Karpas-422 (cell line): ENCODE measurements at regions not wholly inside any gene's neighbourhood (a gene's known extent, or its start where the extent isn't known, plus 50 kb on each side); places are given as distances from the start of the nearest gene placed in this dataset.

Experiments
- DNase-seq: peaks from one replicate; pipeline ENCODE4 v3.0.0-alpha.2; 2015
- H2AFZ ChIP-seq: fragments of 200-600 bp; sonication (generic); 2 replicates; pipeline ENCODE4 v1.6.1; 2014; ENCODE audit warnings: antibody characterized with exemption, low read length, mixed read lengths
- H3K27ac ChIP-seq: fragments of 200-600 bp; sonication (generic); 2 replicates; pipeline ENCODE4 v1.5.1; 2014; ENCODE audit warnings: mild to moderate bottlenecking, low read length, moderate library complexity
- H3K27me3 ChIP-seq: fragments of 200-600 bp; sonication (generic); 2 replicates; pipeline ENCODE4 v1.6.1; 2014; ENCODE audit warnings: low read length, mixed read lengths
- H3K36me3 ChIP-seq: fragments of 200-600 bp; sonication (generic); 2 replicates; pipeline ENCODE4 v1.6.1; 2014; ENCODE audit warnings: low read length, mixed read lengths; ENCODE audit not compliant: insufficient read depth
- H3K4me1 ChIP-seq: fragments of 200-600 bp; sonication (generic); 2 replicates; pipeline ENCODE4 v1.6.1; 2014; ENCODE audit warnings: mild to moderate bottlenecking, low read length, mixed read lengths
- H3K4me2 ChIP-seq: fragments of 200-600 bp; sonication (generic); 2 replicates; pipeline ENCODE4 v1.6.1; 2014; ENCODE audit warnings: low read length, low read depth, mild to moderate bottlenecking; ENCODE audit not compliant: poor library complexity, severe bottlenecking
- H3K4me3 ChIP-seq: fragments of 200-600 bp; sonication (generic); 2 replicates; pipeline ENCODE4 v1.5.1; 2014; ENCODE audit warnings: mild to moderate bottlenecking, antibody characterized with exemption, low read length, mixed read lengths
- H3K79me2 ChIP-seq: fragments of 200-600 bp; sonication (generic); 2 replicates; pipeline ENCODE4 v1.6.1; 2014; ENCODE audit warnings: mild to moderate bottlenecking, low read length, mixed read lengths
- H3K9ac ChIP-seq: fragments of 200-600 bp; sonication (generic); 2 replicates; pipeline ENCODE4 v1.6.0; 2014; ENCODE audit warnings: low read length
- H3K9me2 ChIP-seq: fragments of 200-600 bp; sonication (generic), shearing (Covaris generic); replicated peaks from 2 replicates; pipeline ENCODE4 v1.6.0; 2014; ENCODE audit warnings: mild to moderate bottlenecking, low read length, moderate library complexity; ENCODE audit not compliant: insufficient read depth
- H3K9me3 ChIP-seq: fragments of 300-700, 200-600 bp; sonication (generic); 2 replicates; pipeline ENCODE4 v1.6.1; 2014; ENCODE audit warnings: low read length, mixed read lengths
- H4K20me1 ChIP-seq: fragments of 200-600 bp; sonication (generic); 2 replicates; pipeline ENCODE4 v1.6.1; 2014; ENCODE audit warnings: mild to moderate bottlenecking, antibody characterized with exemption, low read length, low read depth; ENCODE audit not compliant: insufficient read depth

- Histone ChIP-seq H3K36me3 (no peaks in the 10 kb centered on the region), H3K79me2 (no peaks in the 10 kb centered on the region), H2AFZ (no peak overlapping the region), H3K9me3 (no peaks in the 10 kb centered on the region), H3K4me1 (no peaks in the 10 kb centered on the region), H3K27me3 (no peaks in the 10 kb centered on the region), H3K4me3 (no peak overlapping the region), H3K4me2 (no peak overlapping the region), H3K27ac (no peak overlapping the region), H3K9ac (no peak overlapping the region), H3K9me2 (no peaks in the 10 kb centered on the region), H4K20me1 (no peaks in the 10 kb centered on the region)
- no peak for DNase-seq
Measured at GRCh38 chr15:98519767-98520550, 128.4 kb upstream of the IGF1R start.

- Histone ChIP-seq H3K36me3 (no peaks in the 10 kb centered on the region), H3K4me3 (no peak overlapping the region), H3K9ac (no peak overlapping the region), H2AFZ (no peak overlapping the region), H3K4me2 (no peak overlapping the region), H3K9me3 (no peaks in the 10 kb centered on the region), H4K20me1 (no peaks in the 10 kb centered on the region), H3K4me1 (no peaks in the 10 kb centered on the region), H3K79me2 (no peaks in the 10 kb centered on the region), H3K27ac (no peak overlapping the region), H3K9me2 (no peaks in the 10 kb centered on the region), H3K27me3 (no peaks in the 10 kb centered on the region)
- DNase-seq: no peak
Measured at GRCh38 chr15:98522127-98522526, 126.2 kb upstream of the IGF1R start.

- Histone ChIP-seq H3K79me2 (no peaks in the 10 kb centered on the region), H3K36me3 (no peaks in the 10 kb centered on the region), H3K9ac (no peak overlapping the region), H3K4me2 (no peak overlapping the region), H4K20me1 (no peaks in the 10 kb centered on the region), H3K9me2 (no peaks in the 10 kb centered on the region), H3K4me1 (no peaks in the 10 kb centered on the region), H2AFZ (no peak overlapping the region), H3K27me3 (no peaks in the 10 kb centered on the region), H3K9me3 (no peaks in the 10 kb centered on the region), H3K4me3 (no peak overlapping the region), H3K27ac (no peak overlapping the region)
- DNase-seq: no peak
Measured at GRCh38 chr15:98523912-98524662, 124.3 kb upstream of the IGF1R start.

GRCh38 chr15:98524838-98525660 is 123.3 kb upstream of the IGF1R start:
- Histone ChIP-seq H3K27ac (no peak overlapping the region), H3K9me2 (no peaks in the 10 kb centered on the region), H3K36me3 (no peaks in the 10 kb centered on the region), H3K79me2 (no peaks in the 10 kb centered on the region), H3K4me1 (no peaks in the 10 kb centered on the region), H3K27me3 (no peaks in the 10 kb centered on the region), H3K9me3 (no peaks in the 10 kb centered on the region), H3K4me3 (no peak overlapping the region), H2AFZ (no peak overlapping the region), H3K9ac (no peak overlapping the region), H3K4me2 (no peak overlapping the region), H4K20me1 (no peaks in the 10 kb centered on the region)
- DNase-seq: no peak

GRCh38 chr15:98525661-98526001 is 122.7 kb upstream of the IGF1R start:
- no peak overlapping the region for H3K4me2 ChIP-seq
- H3K9ac ChIP-seq: no peak overlapping the region
- H2AFZ ChIP-seq: no peak overlapping the region

GRCh38 chr15:98526094-98526493 is 122.2 kb upstream of the IGF1R start:
- no peak overlapping the region for H2AFZ ChIP-seq
- H3K36me3 ChIP-seq: no peaks in the 10 kb centered on the region
- H3K4me1 ChIP-seq: no peaks in the 10 kb centered on the region
- no peak overlapping the region for H3K4me2 ChIP-seq
- H3K4me3 ChIP-seq: no peak overlapping the region
- no peaks in the 10 kb centered on the region for H3K27me3 ChIP-seq
- no peaks in the 10 kb centered on the region for H3K9me3 ChIP-seq
- H4K20me1 ChIP-seq: no peaks in the 10 kb centered on the region
- H3K79me2 ChIP-seq: no peaks in the 10 kb centered on the region
- H3K9me2 ChIP-seq: no peaks in the 10 kb centered on the region
- DNase-seq: no peak
- no peak overlapping the region for H3K27ac ChIP-seq
- no peak overlapping the region for H3K9ac ChIP-seq

More at GRCh38 chr15:98525661-98526001, 122.7 kb upstream of the IGF1R start:
- H3K4me3 ChIP-seq: no peak overlapping the region
- H3K9me2 ChIP-seq: no peaks in the 10 kb centered on the region
- no peaks in the 10 kb centered on the region for H3K79me2 ChIP-seq
- H4K20me1 ChIP-seq: no peaks in the 10 kb centered on the region
- H3K27ac ChIP-seq: no peak overlapping the region
- no peaks in the 10 kb centered on the region for H3K27me3 ChIP-seq
- H3K36me3 ChIP-seq: no peaks in the 10 kb centered on the region
- DNase-seq: no peak
- H3K9me3 ChIP-seq: no peaks in the 10 kb centered on the region
- no peaks in the 10 kb centered on the region for H3K4me1 ChIP-seq

- Histone ChIP-seq H3K9me2 (no peaks in the 10 kb centered on the region), H3K4me1 (no peaks in the 10 kb centered on the region), H3K4me2 (no peak overlapping the region), H3K27me3 (no peaks in the 10 kb centered on the region), H3K9ac (no peak overlapping the region), H4K20me1 (no peaks in the 10 kb centered on the region), H2AFZ (no peak overlapping the region), H3K79me2 (no peaks in the 10 kb centered on the region), H3K9me3 (no peaks in the 10 kb centered on the region), H3K36me3 (no peaks in the 10 kb centered on the region), H3K27ac (no peak overlapping the region), H3K4me3 (no peak overlapping the region)
- no peak for DNase-seq
Measured at GRCh38 chr15:98528046-98528725, 120.2 kb upstream of the IGF1R start.
